ENCODE measurements at regions not wholly inside any gene's neighbourhood (a gene's known extent, or its start where the extent isn't known, plus 50 kb on each side); places are given as distances from the start of the nearest gene placed in this dataset.
A peak's percentile ranks its signal among the peaks of the same experiment; 100 is the strongest.

DNA sequence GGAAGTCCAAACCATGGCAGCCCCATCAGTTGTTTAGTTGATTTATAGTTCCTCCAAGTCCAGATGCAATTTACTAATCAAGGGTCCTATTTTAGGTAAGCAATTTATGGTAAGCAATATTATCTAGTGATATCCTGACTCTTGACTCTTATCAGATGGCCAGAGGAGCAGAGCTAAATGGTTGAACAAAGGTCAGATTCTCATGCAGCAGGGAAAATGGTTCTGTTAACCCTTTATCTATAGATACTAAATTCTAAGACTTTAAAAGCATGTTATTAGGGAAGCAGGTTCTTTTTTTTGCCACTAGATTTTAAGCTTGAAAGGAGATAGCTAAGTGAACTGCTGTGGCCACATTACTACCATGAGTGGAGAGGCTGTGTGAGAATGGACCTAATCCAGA lies 427.1 kb upstream of the FBXO33 start:
- BruUV-seq (replicated peaks), result no TSS peak
- Histone ChIP-seq H3K4me3 (replicated peaks in 1 of 3; ENCODE audit: insufficient read depth in 1 of 3, low read depth in 2 of 3, low read length in 3 of 3) (no peak overlapping the region), H3K4me1 (ENCODE audit: insufficient read depth, low read length) (peaks cover 11% of the 10 kb centered on the region), H3K36me3 (replicated peaks in 1 of 2; ENCODE audit: control insufficient read depth in 1 of 2, insufficient read depth in 2 of 2, low read length in 2 of 2) (no peaks in the 10 kb centered on the region), H3K9me3 (ENCODE audit: low read length) (no peaks in the 10 kb centered on the region), H4K20me1 (ENCODE audit: insufficient read depth, low read length) (no peaks in the 10 kb centered on the region), H3K9ac (ENCODE audit: insufficient read depth, low read depth, low read length) (no peak overlapping the region), H3K4me2 (ENCODE audit: low read depth, low read length) (no peak overlapping the region), H3K79me2 (ENCODE audit: insufficient read depth, low read length) (no peaks in the 10 kb centered on the region), H3K27me3 (ENCODE audit: control insufficient read depth in 1 of 2, insufficient read depth in 2 of 2, low read length in 2 of 2) (no peaks in the 10 kb centered on the region), H2AFZ (ENCODE audit: low read length) (no peak overlapping the region), H3K27ac (ENCODE audit: extremely low read length, insufficient read depth, low read length) (no peak overlapping the region)
- FAIRE-seq (no peak), DNase-seq (ENCODE audit: low spot score) (no peak), ATAC-seq (peak; percentile 48; the same call in 2 of the 3 replicates)
- intact Hi-C loops (cut with micrococcal nuclease; ENCODE audit: unreplicated experiment), result no loop called here
- POLR2A ChIA-PET, result no interaction called here
- in situ Hi-C loops (cut with HindIII; ENCODE audit: extremely low pct_ligation_motif_present, low pct_unique_long_range_greater_than_20kb), result no loop called here
- CTCF ChIA-PET (ENCODE audit: low intra/inter-chr PET ratio, low total read pairs), result no interaction called here
- TF ChIP-seq ZNF646 (CRISPR knock-in tag; IDR thresholded peaks at IDR 0.05) (0 out of 2 replicates have a peak, but pooled peaks have one; percentile 31), CHCHD3 (CRISPR knock-in tag; IDR thresholded peaks at IDR 0.05) (no peak), ZBTB37 (CRISPR knock-in tag; IDR thresholded peaks at IDR 0.05) (no peak), MYNN (CRISPR knock-in tag; IDR thresholded peaks at IDR 0.05; ENCODE audit: low read depth) (no peak), ZNF235 (CRISPR knock-in tag; IDR thresholded peaks at IDR 0.05; ENCODE audit: borderline replicate concordance) (no peak), RORA (CRISPR knock-in tag; IDR thresholded peaks at IDR 0.05) (0 out of 2 replicates have a peak, but pooled peaks have one; percentile 30), MEIS2 (CRISPR knock-in tag; IDR thresholded peaks at IDR 0.05) (no peak), THAP11 (CRISPR knock-in tag; IDR thresholded peaks at IDR 0.05) (no peak), NONO (IDR thresholded peaks at IDR 0.05) (no peak), NONO (CRISPR knock-in tag; conservative IDR thresholded peaks at IDR 0.05) (no peak), KDM4B (CRISPR knock-in tag; IDR thresholded peaks at IDR 0.05) (no peak), ZNF788 (CRISPR knock-in tag; IDR thresholded peaks at IDR 0.05; ENCODE audit: borderline replicate concordance) (no peak), POGZ (CRISPR knock-in tag; IDR thresholded peaks at IDR 0.05) (no peak), SMARCE1 (IDR thresholded peaks at IDR 0.05; ENCODE audit: borderline replicate concordance) (no peak), NFIB (CRISPR knock-in tag; IDR thresholded peaks at IDR 0.05; ENCODE audit: borderline replicate concordance) (no peak), HOXA3 (CRISPR knock-in tag; IDR thresholded peaks at IDR 0.05) (no peak), ZNF33B (CRISPR knock-in tag; IDR thresholded peaks at IDR 0.05) (no peak), TOE1 (CRISPR knock-in tag; IDR thresholded peaks at IDR 0.05) (no peak), ZNF30 (CRISPR knock-in tag; IDR thresholded peaks at IDR 0.05) (no peak)
- TF ChIP-seq, protein P1, sequence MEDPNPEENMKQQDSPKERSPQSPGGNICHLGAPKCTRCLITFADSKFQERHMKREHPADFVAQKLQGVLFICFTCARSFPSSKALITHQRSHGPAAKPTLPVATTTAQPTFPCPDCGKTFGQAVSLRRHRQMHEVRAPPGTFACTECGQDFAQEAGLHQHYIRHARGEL (CRISPR knock-in tag; IDR thresholded peaks at IDR 0.05), result no peak

All from HepG2 (cell line).